ENCODE measurements at regions not wholly inside any gene's neighbourhood (a gene's known extent, or its start where the extent isn't known, plus 50 kb on each side); places are given as distances from the start of the nearest gene placed in this dataset.

- Histone ChIP-seq H3K4me3 (ENCODE audit: low read depth, low read length) (no peak overlapping the region), H3K9me3 (ENCODE audit: control insufficient read depth in 2 of 2, low read length in 2 of 2) (no peaks in the 10 kb centered on the region), H3K27me3 (ENCODE audit: control insufficient read depth, insufficient read depth, low read length) (peaks cover 2% of the 10 kb centered on the region), H3K36me3 (ENCODE audit: control insufficient read depth, insufficient read depth, low read length) (no peaks in the 10 kb centered on the region), H3K27ac (ENCODE audit: insufficient read depth, low read length, poor library complexity, severe bottlenecking) (no peak overlapping the region), H3K4me1 (ENCODE audit: control insufficient read depth, insufficient read depth, low read length, poor library complexity, severe bottlenecking) (no peaks in the 10 kb centered on the region)
- no peak overlapping the region for H3K27ac Mint-ChIP-seq
- no peaks in the 10 kb centered on the region for H3K4me1 Mint-ChIP-seq
- DNase-seq, result no peak
- peaks cover 0 to 2% (median 0%) of the 10 kb centered on the region in 7 donors for H3K9me3 Mint-ChIP-seq
- ATAC-seq (ENCODE audit: low read depth in 2 of 2), result no peak
- no peaks in the 10 kb centered on the region for H3K36me3 Mint-ChIP-seq
- H3K27me3 Mint-ChIP-seq, result peaks cover 8% of the 10 kb centered on the region
- H3K4me3 Mint-ChIP-seq, result no peak overlapping the region
Measured at GRCh38 chr11:31964181-31964580, 126.7 kb upstream of the RCN1 start.

- H3K9me3 ChIP-seq (ENCODE audit: control insufficient read depth in 2 of 2, low read length in 2 of 2), result no peaks in the 10 kb centered on the region
- no peak overlapping the region for H3K27ac ChIP-seq (ENCODE audit: insufficient read depth, low read length, poor library complexity, severe bottlenecking)
- H3K9me3 Mint-ChIP-seq, result peaks cover 0 to 2% (median 0%) of the 10 kb centered on the region in 7 donors
- DNase-seq (no peak), ATAC-seq (ENCODE audit: low read depth in 2 of 2) (no peak)
- H3K36me3 Mint-ChIP-seq, result no peaks in the 10 kb centered on the region
- H3K4me1 Mint-ChIP-seq, result peaks cover 0 to 2% (median 0%) of the 10 kb centered on the region in 4 donors
- no peak overlapping the region for H3K27ac Mint-ChIP-seq
- no peaks in the 10 kb centered on the region for H3K4me1 ChIP-seq (ENCODE audit: control insufficient read depth, insufficient read depth, low read length, poor library complexity, severe bottlenecking)
- peaks cover 6% of the 10 kb centered on the region for H3K27me3 Mint-ChIP-seq
- H3K36me3 ChIP-seq (ENCODE audit: control insufficient read depth, insufficient read depth, low read length), result no peaks in the 10 kb centered on the region
- H3K4me3 ChIP-seq (ENCODE audit: low read depth, low read length), result no peak overlapping the region
- peaks cover 2% of the 10 kb centered on the region for H3K27me3 ChIP-seq (ENCODE audit: control insufficient read depth, insufficient read depth, low read length)
- H3K4me3 Mint-ChIP-seq, result peak overlapping the region in 1 of 4 donors; percentile 40
Measured at GRCh38 chr11:31960126-31960525, 130.7 kb upstream of the RCN1 start.

DNA sequence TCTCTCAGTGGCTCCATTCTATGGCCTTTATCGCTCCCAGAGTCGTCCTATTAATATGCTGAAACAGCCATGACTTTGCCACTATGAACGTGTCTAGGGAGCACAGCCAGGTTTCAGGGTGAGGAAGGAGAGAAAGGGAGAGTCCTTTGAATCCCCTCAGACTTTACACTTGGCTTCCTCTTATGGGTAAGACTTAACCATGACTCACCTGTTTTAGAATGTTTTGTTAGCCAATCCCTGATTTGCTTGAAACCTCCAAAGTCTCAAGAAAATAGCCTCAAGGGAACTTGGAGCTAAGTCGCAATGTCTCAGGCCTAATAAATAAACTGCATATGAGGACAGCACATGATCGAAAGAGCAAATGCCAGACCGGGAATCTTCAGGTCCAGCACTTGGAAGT lies 131.2 kb upstream of the RCN1 start:
- H3K4me1 ChIP-seq (ENCODE audit: control insufficient read depth, insufficient read depth, low read length, poor library complexity, severe bottlenecking), result no peaks in the 10 kb centered on the region
- Mint-ChIP-seq H3K27ac (no peak overlapping the region), H3K9me3 (peaks cover 0 to 2% (median 0%) of the 10 kb centered on the region in 7 donors), H3K4me3 (peak overlapping the region in 1 of 4 donors; percentile 40), H3K27me3 (peaks cover 2% of the 10 kb centered on the region), H3K4me1 (peaks cover 0 to 2% (median 0%) of the 10 kb centered on the region in 4 donors), H3K36me3 (no peaks in the 10 kb centered on the region)
- DNase-seq (no peak), ATAC-seq (ENCODE audit: low read depth in 2 of 2) (no peak)
- no peaks in the 10 kb centered on the region for H3K9me3 ChIP-seq (ENCODE audit: control insufficient read depth in 2 of 2, low read length in 2 of 2)
- no peak overlapping the region for H3K4me3 ChIP-seq (ENCODE audit: low read depth, low read length)
- peaks cover 2% of the 10 kb centered on the region for H3K27me3 ChIP-seq (ENCODE audit: control insufficient read depth, insufficient read depth, low read length)
- no peaks in the 10 kb centered on the region for H3K36me3 ChIP-seq (ENCODE audit: control insufficient read depth, insufficient read depth, low read length)
- no peak overlapping the region for H3K27ac ChIP-seq (ENCODE audit: insufficient read depth, low read length, poor library complexity, severe bottlenecking)

DNA sequence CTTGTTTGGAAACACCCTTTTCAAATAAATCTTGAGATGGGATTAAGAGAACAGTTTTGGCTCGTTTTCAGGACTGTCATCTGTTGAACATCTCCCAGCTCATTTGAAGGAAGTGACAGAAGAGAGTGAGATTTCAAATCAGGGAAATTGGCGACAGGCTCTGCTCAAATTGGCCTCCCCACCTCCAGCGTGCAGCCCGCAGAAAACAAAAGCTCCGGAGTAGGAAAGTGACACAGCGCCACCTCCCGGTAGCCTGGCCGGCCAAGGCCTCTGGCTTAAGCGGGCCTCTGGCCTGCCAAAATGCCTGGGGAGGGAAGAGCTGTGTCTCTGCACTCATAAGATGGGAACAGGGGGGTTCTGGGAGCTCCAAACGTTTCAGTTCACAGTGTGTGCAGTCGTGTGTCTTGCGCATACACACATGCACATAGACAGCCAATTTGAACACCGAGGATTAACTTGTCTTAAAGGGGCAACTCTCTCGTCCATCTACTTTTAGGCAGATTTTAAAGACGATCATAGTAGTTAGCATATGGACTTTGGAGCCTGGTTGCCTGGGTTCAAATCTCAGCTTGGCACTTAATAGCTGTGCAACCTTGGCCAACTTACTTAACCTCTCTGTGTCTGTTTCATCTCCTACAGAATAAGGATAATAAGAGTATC lies 132.7 kb upstream of the RCN1 start:
- Histone ChIP-seq H3K4me3 (ENCODE audit: low read depth, low read length) (no peak overlapping the region), H3K27ac (ENCODE audit: insufficient read depth, low read length, poor library complexity, severe bottlenecking) (no peak overlapping the region), H3K9me3 (ENCODE audit: control insufficient read depth in 2 of 2, low read length in 2 of 2) (no peaks in the 10 kb centered on the region), H3K27me3 (ENCODE audit: control insufficient read depth, insufficient read depth, low read length) (no peaks in the 10 kb centered on the region), H3K4me1 (ENCODE audit: control insufficient read depth, insufficient read depth, low read length, poor library complexity, severe bottlenecking) (no peaks in the 10 kb centered on the region), H3K36me3 (ENCODE audit: control insufficient read depth, insufficient read depth, low read length) (no peaks in the 10 kb centered on the region)
- Mint-ChIP-seq H3K27me3 (no peaks in the 10 kb centered on the region), H3K36me3 (no peaks in the 10 kb centered on the region), H3K4me3 (no peak overlapping the region), H3K27ac (no peak overlapping the region), H3K4me1 (peaks cover 0 to 2% (median 0%) of the 10 kb centered on the region in 4 donors), H3K9me3 (peaks cover 0 to under 1% (median 0%) of the 10 kb centered on the region in 7 donors)
- peak; percentile 5 to 55 (median 17) for DNase-seq
- ATAC-seq (ENCODE audit: low read depth in 2 of 2), result no peak

DNA sequence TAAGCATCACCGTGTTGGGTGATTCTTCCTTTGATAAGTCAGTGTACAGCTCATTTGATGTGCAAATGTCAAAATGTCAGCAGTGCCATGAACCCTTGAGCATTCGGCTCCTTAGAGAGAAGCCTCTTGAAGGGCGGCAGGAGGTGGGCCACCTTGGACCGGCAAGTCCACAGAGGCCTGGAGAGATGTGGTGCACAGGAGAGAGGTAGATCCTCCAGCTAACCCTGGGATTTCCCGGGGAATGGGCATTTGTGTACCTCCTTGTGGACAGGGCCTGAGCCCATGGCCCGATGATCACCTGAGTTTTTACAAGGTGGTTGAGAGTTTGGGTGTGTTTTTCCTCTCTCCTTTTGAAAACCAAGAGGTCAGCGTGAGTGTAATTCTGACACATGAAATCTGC lies 133.2 kb upstream of the RCN1 start:
- Histone ChIP-seq H3K27me3 (ENCODE audit: control insufficient read depth, insufficient read depth, low read length) (no peaks in the 10 kb centered on the region), H3K4me1 (ENCODE audit: control insufficient read depth, insufficient read depth, low read length, poor library complexity, severe bottlenecking) (no peaks in the 10 kb centered on the region), H3K4me3 (ENCODE audit: low read depth, low read length) (no peak overlapping the region), H3K36me3 (ENCODE audit: control insufficient read depth, insufficient read depth, low read length) (no peaks in the 10 kb centered on the region), H3K9me3 (ENCODE audit: control insufficient read depth in 2 of 2, low read length in 2 of 2) (no peaks in the 10 kb centered on the region), H3K27ac (ENCODE audit: insufficient read depth, low read length, poor library complexity, severe bottlenecking) (no peak overlapping the region)
- H3K27ac Mint-ChIP-seq, result no peak overlapping the region
- no peak overlapping the region for H3K4me3 Mint-ChIP-seq
- ATAC-seq (ENCODE audit: low read depth in 2 of 2) (no peak), DNase-seq (no peak)
- no peaks in the 10 kb centered on the region for H3K27me3 Mint-ChIP-seq
- H3K4me1 Mint-ChIP-seq, result peaks cover 0 to 2% (median 0%) of the 10 kb centered on the region in 4 donors
- H3K9me3 Mint-ChIP-seq, result no peaks in the 10 kb centered on the region
- no peaks in the 10 kb centered on the region for H3K36me3 Mint-ChIP-seq

DNA sequence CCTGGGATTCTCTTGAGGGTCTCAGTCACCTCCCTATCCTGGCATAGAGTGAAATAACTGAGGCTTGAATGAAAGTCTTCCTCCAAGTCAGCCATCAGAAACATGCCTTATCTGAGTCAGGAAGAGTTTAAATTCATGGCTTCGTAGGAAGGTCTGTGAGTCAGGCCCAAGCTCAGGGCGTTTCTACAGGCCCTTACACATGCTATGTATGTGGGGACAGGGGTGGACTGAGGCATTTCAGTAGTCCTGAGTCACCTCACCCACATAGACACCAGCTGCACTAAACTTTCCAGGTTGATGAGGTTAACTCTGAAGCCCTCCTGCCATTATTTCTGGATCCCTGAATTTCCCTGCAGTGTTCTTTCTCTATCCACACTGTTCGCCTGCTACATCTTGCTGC lies 134.6 kb upstream of the RCN1 start:
- Mint-ChIP-seq H3K9me3 (no peaks in the 10 kb centered on the region), H3K36me3 (no peaks in the 10 kb centered on the region), H3K27ac (no peak overlapping the region), H3K4me1 (peaks cover 0 to 2% (median 0%) of the 10 kb centered on the region in 4 donors), H3K27me3 (peaks cover under 1% of the 10 kb centered on the region), H3K4me3 (no peak overlapping the region)
- Histone ChIP-seq H3K4me3 (ENCODE audit: low read depth, low read length) (no peak overlapping the region), H3K27ac (ENCODE audit: insufficient read depth, low read length, poor library complexity, severe bottlenecking) (no peak overlapping the region), H3K9me3 (ENCODE audit: control insufficient read depth in 2 of 2, low read length in 2 of 2) (no peaks in the 10 kb centered on the region), H3K27me3 (ENCODE audit: control insufficient read depth, insufficient read depth, low read length) (no peaks in the 10 kb centered on the region), H3K4me1 (ENCODE audit: control insufficient read depth, insufficient read depth, low read length, poor library complexity, severe bottlenecking) (no peaks in the 10 kb centered on the region), H3K36me3 (ENCODE audit: control insufficient read depth, insufficient read depth, low read length) (no peaks in the 10 kb centered on the region)
- ATAC-seq (ENCODE audit: low read depth in 2 of 2) (no peak), DNase-seq (no peak)

- Histone ChIP-seq H3K9me3 (ENCODE audit: control insufficient read depth in 2 of 2, low read length in 2 of 2) (no peaks in the 10 kb centered on the region), H3K27me3 (ENCODE audit: control insufficient read depth, insufficient read depth, low read length) (no peaks in the 10 kb centered on the region), H3K4me3 (ENCODE audit: low read depth, low read length) (no peak overlapping the region), H3K27ac (ENCODE audit: insufficient read depth, low read length, poor library complexity, severe bottlenecking) (no peak overlapping the region), H3K36me3 (ENCODE audit: control insufficient read depth, insufficient read depth, low read length) (no peaks in the 10 kb centered on the region), H3K4me1 (ENCODE audit: control insufficient read depth, insufficient read depth, low read length, poor library complexity, severe bottlenecking) (no peaks in the 10 kb centered on the region)
- peaks cover 0 to 2% (median 0%) of the 10 kb centered on the region in 4 donors for H3K4me1 Mint-ChIP-seq
- H3K36me3 Mint-ChIP-seq, result no peaks in the 10 kb centered on the region
- no peak overlapping the region for H3K4me3 Mint-ChIP-seq
- no peaks in the 10 kb centered on the region for H3K9me3 Mint-ChIP-seq
- no peak overlapping the region for H3K27ac Mint-ChIP-seq
- DNase-seq (no peak), ATAC-seq (ENCODE audit: low read depth in 2 of 2) (no peak)
- peaks cover 5% of the 10 kb centered on the region for H3K27me3 Mint-ChIP-seq
Measured at GRCh38 chr11:31955838-31956237, 135.0 kb upstream of the RCN1 start.

GRCh38 chr11:31953803-31954327 lies 137.0 kb upstream of the RCN1 start:
- Histone ChIP-seq H3K4me3 (ENCODE audit: low read depth, low read length) (no peak overlapping the region), H3K4me1 (ENCODE audit: control insufficient read depth, insufficient read depth, low read length, poor library complexity, severe bottlenecking) (no peaks in the 10 kb centered on the region), H3K36me3 (ENCODE audit: control insufficient read depth, insufficient read depth, low read length) (no peaks in the 10 kb centered on the region), H3K27ac (ENCODE audit: insufficient read depth, low read length, poor library complexity, severe bottlenecking) (no peak overlapping the region), H3K9me3 (ENCODE audit: control insufficient read depth in 2 of 2, low read length in 2 of 2) (no peaks in the 10 kb centered on the region), H3K27me3 (ENCODE audit: control insufficient read depth, insufficient read depth, low read length) (no peaks in the 10 kb centered on the region)
- Mint-ChIP-seq H3K4me1 (peaks cover 0 to 12% (median 7%) of the 10 kb centered on the region in 4 donors), H3K4me3 (no peak overlapping the region), H3K27me3 (peaks cover 12% of the 10 kb centered on the region), H3K27ac (no peak overlapping the region), H3K36me3 (no peaks in the 10 kb centered on the region), H3K9me3 (peaks cover 0 to 1% (median 0%) of the 10 kb centered on the region in 7 donors)
- ATAC-seq (ENCODE audit: low read depth in 2 of 2), result no peak
- no peak for DNase-seq

All from CD4-positive, CD25-positive, alpha-beta regulatory T cell (primary cell).